ENCODE measurements at regions not wholly inside any gene's neighbourhood (a gene's known extent, or its start where the extent isn't known, plus 50 kb on each side); places are given as distances from the start of the nearest gene placed in this dataset.
"Not testable (repeated sequence)": the region's sequence is repeated elsewhere in the genome, so short reads cannot be mapped to it uniquely, and the experiment has no call there.

DNA sequence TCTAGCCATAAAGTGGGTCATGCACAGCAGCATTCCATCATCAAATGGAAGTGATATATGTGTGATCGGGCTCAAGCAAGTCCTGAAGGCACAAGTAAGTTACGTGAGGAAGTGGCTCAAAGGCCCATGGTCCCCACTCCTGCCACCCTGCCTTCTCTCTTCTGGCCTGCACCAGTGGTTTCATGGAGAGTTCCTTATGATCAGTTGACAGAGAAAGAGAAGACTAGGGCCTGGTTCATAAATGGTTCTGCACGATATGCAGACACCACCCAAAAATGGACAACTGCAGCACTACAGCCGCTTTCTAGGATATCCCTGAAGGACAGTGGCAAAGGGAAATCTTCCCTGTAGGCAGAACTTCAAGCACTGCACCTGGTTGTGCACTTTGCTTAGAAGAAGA lies 412.6 kb upstream of the SMIM21 start:
- no peak for DNase-seq
- Histone ChIP-seq H3K27ac (no peak overlapping the region), H3K4me1 (no peaks in the 10 kb centered on the region), H3K9me3 (no peaks in the 10 kb centered on the region), H3K27me3 (no peaks in the 10 kb centered on the region), H3K36me3 (no peaks in the 10 kb centered on the region), H3K4me3 (no peak overlapping the region)
- no peak for TF ChIP-seq POLR2A (IDR thresholded peaks at IDR 0.05)

DNA sequence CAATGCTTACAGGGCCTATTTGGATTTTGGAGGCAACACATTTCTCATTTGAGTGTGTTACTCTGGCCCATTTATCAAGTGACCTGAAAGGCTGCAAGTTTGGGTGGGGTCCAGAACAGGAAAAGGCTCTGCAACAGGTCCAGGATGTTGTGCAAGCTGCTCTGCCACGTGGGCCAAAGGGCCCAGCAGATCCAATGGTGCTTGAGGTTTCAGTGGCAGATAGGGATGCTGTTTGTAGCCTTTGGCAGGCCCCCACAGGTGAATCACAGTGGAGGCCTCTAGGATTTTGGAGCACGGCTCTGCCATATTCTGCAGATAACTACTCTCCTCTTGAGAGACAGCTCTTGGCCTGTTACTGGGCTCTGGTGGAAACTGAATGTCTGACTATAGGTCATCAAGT lies 412.2 kb upstream of the SMIM21 start:
- not testable (repeated sequence) for H3K27ac ChIP-seq, H3K9me3 ChIP-seq, H3K4me3 ChIP-seq, H3K36me3 ChIP-seq, H3K27me3 ChIP-seq, H3K4me1 ChIP-seq, DNase-seq

DNA sequence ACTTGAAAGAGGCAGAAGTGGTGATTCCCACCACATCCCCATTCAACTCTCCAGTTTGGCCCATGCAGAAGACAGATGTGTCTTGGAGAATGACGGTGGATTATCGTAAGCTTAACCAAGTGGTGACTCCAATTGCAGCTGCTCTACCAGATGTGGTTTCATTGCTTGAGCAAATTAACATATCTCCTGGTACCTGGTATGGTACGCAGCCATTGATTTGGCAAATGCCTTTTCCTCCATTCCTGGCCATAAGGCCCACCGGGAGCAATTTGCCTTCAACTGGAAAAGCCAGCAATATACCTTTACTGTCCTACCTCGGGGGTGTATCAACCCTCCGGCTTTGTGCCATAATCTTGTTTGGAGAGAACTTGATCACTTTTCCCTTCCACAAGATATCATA lies 411.5 kb upstream of the SMIM21 start:
- H3K36me3 ChIP-seq = no peaks in the 10 kb centered on the region

DNA sequence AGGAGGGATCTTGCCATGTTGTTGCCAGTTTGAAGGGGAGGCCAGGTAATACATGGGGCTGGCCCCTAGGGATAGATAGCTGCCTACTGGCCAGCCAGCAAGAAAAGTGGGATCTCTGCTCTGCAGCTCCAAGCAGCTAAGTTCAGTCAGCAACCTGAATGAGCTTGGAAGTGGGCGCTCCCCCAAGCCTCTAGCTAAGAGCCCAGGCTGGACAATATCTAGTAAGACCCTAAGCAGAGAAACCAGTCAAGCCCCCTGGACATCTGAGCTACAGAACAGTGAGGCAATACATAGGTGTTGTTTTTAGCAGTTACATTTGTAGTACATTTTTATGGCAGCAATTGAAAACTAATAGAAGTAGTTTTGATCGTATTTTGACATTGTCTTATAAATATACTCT lies 409.8 kb upstream of the SMIM21 start:
- no peaks in the 10 kb centered on the region for H3K27me3 ChIP-seq
- H3K9me3 ChIP-seq = no peaks in the 10 kb centered on the region
- H3K36me3 ChIP-seq = no peaks in the 10 kb centered on the region
- H3K4me3 ChIP-seq = no peak overlapping the region
- DNase-seq = no peak
- no peak overlapping the region for H3K27ac ChIP-seq
- no peak for TF ChIP-seq POLR2A (IDR thresholded peaks at IDR 0.05)
- TF ChIP-seq, protein P1, sequence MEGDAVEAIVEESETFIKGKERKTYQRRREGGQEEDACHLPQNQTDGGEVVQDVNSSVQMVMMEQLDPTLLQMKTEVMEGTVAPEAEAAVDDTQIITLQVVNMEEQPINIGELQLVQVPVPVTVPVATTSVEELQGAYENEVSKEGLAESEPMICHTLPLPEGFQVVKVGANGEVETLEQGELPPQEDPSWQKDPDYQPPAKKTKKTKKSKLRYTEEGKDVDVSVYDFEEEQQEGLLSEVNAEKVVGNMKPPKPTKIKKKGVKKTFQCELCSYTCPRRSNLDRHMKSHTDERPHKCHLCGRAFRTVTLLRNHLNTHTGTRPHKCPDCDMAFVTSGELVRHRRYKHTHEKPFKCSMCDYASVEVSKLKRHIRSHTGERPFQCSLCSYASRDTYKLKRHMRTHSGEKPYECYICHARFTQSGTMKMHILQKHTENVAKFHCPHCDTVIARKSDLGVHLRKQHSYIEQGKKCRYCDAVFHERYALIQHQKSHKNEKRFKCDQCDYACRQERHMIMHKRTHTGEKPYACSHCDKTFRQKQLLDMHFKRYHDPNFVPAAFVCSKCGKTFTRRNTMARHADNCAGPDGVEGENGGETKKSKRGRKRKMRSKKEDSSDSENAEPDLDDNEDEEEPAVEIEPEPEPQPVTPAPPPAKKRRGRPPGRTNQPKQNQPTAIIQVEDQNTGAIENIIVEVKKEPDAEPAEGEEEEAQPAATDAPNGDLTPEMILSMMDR (IDR thresholded peaks at IDR 0.05) = no peak
- no peaks in the 10 kb centered on the region for H3K4me1 ChIP-seq

More for the DNA sequence above, 411.5 kb upstream of the SMIM21 start:
- no peak overlapping the region for H3K4me3 ChIP-seq
- H3K27ac ChIP-seq = no peak overlapping the region
- no peaks in the 10 kb centered on the region for H3K4me1 ChIP-seq
- DNase-seq = no peak
- no peaks in the 10 kb centered on the region for H3K9me3 ChIP-seq
- no peak for TF ChIP-seq POLR2A (IDR thresholded peaks at IDR 0.05)
- TF ChIP-seq, protein P1 (IDR thresholded peaks at IDR 0.05) = no peak
- H3K27me3 ChIP-seq = no peaks in the 10 kb centered on the region

DNA sequence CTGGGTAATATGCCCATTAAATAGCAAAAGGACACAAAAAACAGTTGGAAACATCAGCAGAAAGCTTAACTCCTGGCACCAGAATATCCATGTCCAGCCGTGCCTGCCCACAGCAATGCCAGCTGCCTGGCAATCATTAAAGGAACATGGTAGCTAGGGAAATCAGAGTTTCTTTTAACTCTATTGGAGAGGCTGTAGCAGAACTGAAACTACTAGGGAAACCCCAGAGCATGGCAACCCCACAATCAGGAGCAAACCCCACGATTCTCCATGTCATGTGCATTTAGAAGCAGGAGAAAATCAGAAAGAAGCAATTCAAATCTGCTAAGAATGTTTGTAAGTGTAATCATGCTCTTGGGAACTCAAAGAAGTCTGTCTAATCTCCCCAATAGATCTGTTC lies 409.0 kb upstream of the SMIM21 start:
- DNase-seq = no peak
- Histone ChIP-seq H3K4me1 (no peaks in the 10 kb centered on the region), H3K4me3 (no peak overlapping the region), H3K27ac (no peak overlapping the region), H3K36me3 (no peaks in the 10 kb centered on the region), H3K9me3 (no peaks in the 10 kb centered on the region), H3K27me3 (no peaks in the 10 kb centered on the region)
- TF ChIP-seq POLR2A (IDR thresholded peaks at IDR 0.05) = no peak
- TF ChIP-seq, protein P1 (IDR thresholded peaks at IDR 0.05) = no peak

DNA sequence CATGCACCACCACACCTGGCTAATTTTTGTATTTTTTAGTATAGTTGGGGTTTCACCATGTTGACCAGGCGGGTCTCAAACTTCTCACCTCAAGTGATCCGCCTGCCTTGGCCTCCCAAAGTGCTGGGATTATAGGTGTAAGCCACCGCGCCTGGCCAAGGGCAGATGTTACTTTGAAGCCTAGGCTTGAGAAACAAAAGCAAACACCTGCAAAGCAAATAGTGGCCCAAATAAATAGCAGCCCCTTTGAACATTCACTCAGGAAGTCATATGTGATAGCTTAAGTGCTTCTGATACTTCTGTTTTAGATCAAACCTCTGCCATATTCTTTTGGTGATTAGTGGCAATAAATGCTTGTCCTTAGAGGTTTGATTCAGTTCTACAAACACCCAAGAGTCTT lies 404.5 kb upstream of the SMIM21 start:
- no peak overlapping the region for H3K4me3 ChIP-seq
- no peaks in the 10 kb centered on the region for H3K9me3 ChIP-seq
- H3K27me3 ChIP-seq = no peaks in the 10 kb centered on the region
- TF ChIP-seq, protein P1 (IDR thresholded peaks at IDR 0.05) = no peak
- no peak for TF ChIP-seq POLR2A (IDR thresholded peaks at IDR 0.05)
- H3K27ac ChIP-seq = no peak overlapping the region
- DNase-seq = no peak
- no peaks in the 10 kb centered on the region for H3K4me1 ChIP-seq
- H3K36me3 ChIP-seq = no peaks in the 10 kb centered on the region

DNA sequence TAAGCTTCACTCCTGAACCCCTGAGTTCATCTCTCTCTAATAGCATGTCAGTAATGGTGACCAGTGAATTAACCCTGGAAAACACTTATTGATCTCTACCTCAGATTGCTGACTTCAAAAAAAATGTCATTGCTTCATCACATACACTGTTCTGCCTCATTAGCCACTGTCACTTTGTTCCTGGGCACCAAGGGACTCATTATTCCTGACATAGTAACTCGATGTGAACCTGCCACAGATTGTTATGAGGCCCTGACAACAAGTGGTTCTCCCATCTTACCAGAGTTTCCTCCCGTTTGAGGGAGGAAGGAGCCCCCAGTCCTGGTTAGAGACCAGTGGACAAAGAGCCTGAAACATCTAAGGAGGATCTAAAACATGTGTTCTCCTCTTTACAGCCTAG lies 403.3 kb upstream of the SMIM21 start:
- no peak for DNase-seq
- TF ChIP-seq POLR2A (IDR thresholded peaks at IDR 0.05) = no peak
- TF ChIP-seq, protein P1 (IDR thresholded peaks at IDR 0.05) = no peak
- no peaks in the 10 kb centered on the region for H3K4me1 ChIP-seq
- no peaks in the 10 kb centered on the region for H3K9me3 ChIP-seq
- H3K4me3 ChIP-seq = no peak overlapping the region
- H3K27ac ChIP-seq = no peak overlapping the region
- no peaks in the 10 kb centered on the region for H3K36me3 ChIP-seq
- no peaks in the 10 kb centered on the region for H3K27me3 ChIP-seq
